ENCODE measurements at regions not wholly inside any gene's neighbourhood (a gene's known extent, or its start where the extent isn't known, plus 50 kb on each side); places are given as distances from the start of the nearest gene placed in this dataset.
"Not testable (repeated sequence)": the region's sequence is repeated elsewhere in the genome, so short reads cannot be mapped to it uniquely, and the experiment has no call there.

DNA sequence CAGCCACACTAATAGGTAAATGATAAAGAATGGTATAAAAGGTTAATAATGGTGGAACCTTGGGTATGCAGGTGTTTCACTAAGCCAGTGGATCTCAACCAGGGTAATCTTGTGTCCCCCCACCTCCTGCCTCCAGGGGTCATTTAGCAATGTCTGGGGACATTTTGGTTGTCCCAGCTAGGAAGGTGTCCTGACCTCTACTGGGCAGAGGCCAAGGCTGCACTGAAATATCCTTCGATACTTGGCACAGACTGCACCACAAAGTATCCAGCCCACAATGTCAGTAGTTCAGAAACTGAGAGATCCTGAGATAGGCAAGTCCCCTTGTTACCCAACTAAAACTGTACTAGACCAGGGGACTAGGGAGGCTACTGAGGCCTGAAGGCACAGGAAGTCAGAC, 113.6 kb upstream of the TIAM1 start:
- no peak for DNase-seq (ENCODE audit: low read depth in 2 of 2)

DNA sequence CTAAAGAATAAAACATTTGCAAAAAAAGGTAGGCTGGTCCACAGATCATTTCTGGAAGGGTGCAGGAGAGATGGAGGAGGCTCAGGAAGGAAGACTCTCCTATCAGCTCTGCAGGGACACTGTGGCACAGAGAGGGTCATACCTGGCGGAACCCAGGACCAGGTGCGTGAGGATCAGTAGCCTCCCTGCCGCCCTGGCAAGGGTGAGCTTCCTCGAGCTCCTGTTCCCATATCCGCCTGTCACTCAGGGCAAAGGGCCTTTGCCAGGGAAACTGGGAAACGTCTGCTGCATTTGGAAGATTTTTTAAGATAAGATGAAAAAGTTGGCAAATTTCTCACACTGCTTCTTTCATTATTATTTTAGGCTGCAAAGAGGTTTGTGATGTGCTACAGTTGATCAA, 112.1 kb upstream of the TIAM1 start:
- no peak for DNase-seq (ENCODE audit: low read depth in 2 of 2)

DNA sequence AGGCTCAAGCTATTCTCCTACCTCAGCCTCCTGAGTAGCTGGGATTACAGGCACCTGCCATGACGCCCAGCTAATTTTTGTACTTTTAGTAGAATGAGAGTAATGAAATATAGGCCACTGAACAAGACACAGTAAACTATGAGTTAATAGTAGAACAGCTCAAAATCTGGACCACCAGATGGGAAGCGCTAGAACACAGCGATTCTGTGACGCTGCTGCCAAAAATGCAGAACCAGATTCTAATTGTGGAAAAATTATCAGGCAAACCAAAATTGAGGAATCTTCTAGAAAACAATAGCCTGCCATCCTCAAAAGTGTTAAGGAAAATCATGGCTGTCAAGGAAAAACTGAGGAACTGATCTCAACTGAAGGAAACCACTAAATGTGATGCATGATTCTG, 111.4 kb upstream of the TIAM1 start:
- DNase-seq (ENCODE audit: low read depth in 2 of 2): no peak

- no peak for DNase-seq (ENCODE audit: low read depth in 2 of 2)
These were observed 106.9 kb upstream of the TIAM1 start for GRCh38 chr21:31450980-31451379.

GRCh38 chr21:31449921-31450535, 106.0 kb upstream of the TIAM1 start:
- no peak for DNase-seq (ENCODE audit: low read depth in 2 of 2)

GRCh38 chr21:31448496-31448895, 104.4 kb upstream of the TIAM1 start:
- no peak for DNase-seq (ENCODE audit: low read depth in 2 of 2)

DNA sequence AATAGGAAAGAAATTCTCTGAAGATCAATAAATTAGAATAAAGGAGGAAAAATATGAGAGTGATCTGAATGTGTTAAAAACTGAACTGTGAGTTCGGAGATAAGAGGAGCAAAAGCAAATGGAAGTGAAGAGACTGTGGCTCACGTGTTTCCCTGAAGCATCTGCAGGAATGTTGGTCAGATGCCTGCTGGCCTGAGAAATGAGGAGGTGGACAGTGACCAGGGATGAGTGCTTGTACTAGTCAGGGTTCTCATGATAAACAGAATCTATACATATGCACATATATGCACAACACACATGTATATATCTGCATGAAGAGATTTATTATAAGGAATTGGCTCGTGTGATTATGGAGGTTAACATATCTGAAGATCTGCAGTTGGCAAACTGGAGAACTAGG, 103.4 kb upstream of the TIAM1 start:
- no peak for DNase-seq (ENCODE audit: low read depth in 2 of 2)

GRCh38 chr21:31446226-31446855, 102.3 kb upstream of the TIAM1 start:
- no peak for DNase-seq (ENCODE audit: low read depth in 2 of 2)

- DNase-seq (ENCODE audit: low read depth in 2 of 2): no peak
These were observed 101.1 kb upstream of the TIAM1 start for GRCh38 chr21:31445137-31445536.

GRCh38 chr21:31443736-31444521, 99.9 kb upstream of the TIAM1 start:
- no peak for DNase-seq (ENCODE audit: low read depth in 2 of 2)

GRCh38 chr21:31442339-31442738, 98.3 kb upstream of the TIAM1 start:
- no peak for DNase-seq (ENCODE audit: low read depth in 2 of 2)

GRCh38 chr21:31429506-31429905, 85.4 kb upstream of the TIAM1 start:
- DNase-seq (ENCODE audit: low read depth in 2 of 2): no peak

GRCh38 chr21:31426235-31426797, 82.3 kb upstream of the TIAM1 start:
- no peak for DNase-seq (ENCODE audit: low read depth in 2 of 2)

DNA sequence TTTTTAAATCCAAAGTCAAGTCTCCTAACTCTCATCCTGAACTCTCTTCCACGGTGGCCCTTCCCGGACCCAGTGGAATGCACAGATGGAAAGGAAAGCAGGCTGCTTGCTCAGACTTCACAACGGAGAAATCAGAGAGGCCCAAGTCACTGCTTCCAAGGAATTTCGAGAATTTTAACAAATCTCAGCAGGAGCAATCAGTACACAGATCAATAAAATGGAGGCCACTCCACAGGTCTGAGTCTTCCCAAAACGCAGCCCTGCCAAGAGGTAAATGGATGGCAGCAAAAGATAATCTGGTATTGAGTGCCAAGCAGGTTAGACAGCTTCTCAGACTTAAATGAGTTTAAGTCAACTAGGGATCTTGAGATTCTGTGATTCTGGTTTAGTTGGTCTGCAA, 81.1 kb upstream of the TIAM1 start:
- DNase-seq (ENCODE audit: low read depth in 2 of 2): no peak

DNA sequence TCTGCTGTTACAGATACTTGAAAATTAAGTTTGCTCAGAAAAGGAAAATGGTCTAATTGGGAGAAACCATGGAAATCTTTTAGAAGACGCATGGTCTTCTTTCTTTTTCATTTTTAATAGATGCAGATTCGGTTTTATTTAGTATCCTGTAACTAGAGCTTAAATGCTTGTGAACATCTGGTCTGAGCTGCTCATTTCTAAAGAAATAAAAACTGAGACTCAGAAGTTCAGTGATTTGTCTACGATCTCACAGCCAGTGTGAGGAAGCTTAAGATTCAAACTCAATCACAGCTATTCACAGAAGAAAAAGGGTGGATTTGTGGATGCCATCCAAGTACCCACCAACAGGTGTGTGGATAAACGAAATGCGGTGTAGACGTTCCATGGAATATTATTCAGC, 80.0 kb upstream of the TIAM1 start:
- DNase-seq (ENCODE audit: low read depth in 2 of 2): no peak

DNA sequence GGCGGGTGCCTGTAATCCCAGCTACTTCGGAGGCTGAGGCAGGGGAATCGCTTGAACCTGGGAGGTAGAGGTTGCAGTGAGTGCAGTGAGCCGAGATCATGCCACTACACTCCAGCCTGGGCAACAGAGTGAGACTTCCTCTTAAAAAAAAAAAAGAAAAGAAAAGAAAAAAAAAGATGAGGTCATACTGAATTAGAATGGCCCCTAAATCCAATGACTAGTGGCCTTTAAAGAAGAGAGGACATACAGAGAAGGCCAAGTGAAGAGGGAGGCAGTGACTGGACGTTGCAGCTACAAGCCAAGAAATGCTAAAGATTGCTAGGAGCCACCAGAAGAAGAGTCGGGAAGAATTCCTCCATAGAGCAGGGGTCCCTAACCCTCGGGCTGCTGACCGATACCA, 76.9 kb upstream of the TIAM1 start:
- DNase-seq (ENCODE audit: low read depth in 2 of 2): no peak

DNA sequence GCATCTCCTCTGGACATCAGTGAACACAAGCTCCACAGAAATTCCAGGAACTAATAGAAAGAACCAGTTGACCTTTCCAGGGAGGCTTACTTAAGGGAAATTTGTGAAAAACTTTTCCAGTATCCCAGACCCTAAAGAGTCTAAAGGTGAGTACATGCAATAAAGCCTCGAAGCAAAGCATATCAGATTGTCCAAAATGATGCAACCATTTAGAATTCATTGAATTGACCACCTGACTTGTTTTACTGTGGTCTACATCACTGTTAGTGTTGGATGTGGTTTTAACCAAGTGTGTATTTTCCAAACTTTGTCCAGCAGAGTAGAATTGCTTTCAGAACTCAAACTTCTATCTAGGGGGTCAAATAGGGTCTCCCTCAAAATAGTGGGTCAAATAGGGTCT, 76.3 kb upstream of the TIAM1 start:
- no peak for DNase-seq (ENCODE audit: low read depth in 2 of 2)

DNA sequence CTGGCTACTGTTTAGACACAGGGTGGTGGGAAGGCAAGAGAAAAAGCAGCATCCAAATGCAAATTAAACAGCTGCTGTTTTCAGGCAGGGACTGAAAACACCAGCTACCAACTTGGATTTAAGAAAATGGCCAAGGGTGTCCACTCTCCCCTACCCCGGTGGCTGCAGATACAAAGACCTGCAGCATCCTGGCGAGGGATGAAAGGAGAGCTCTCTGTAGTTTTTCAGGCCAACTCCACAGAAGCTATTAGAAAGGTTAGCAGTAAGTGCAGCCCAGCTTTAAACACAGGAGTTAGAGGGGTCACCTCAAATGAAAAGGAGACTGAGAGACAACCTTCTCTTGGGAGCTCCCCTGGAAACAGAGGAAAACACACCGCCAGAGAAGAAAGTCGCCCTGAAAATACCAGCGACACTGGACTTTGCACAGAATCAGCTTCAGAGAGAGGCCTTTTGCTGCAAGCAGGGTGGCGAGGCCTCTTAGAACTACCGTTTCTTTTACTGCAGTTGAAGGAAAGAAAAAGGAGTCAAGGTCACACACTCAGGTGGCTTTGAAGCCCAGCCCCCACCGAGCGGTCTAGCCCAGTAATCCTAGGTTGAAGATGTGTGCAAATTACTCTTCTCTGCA, 74.4 kb upstream of the TIAM1 start:
- DNase-seq (ENCODE audit: low read depth in 2 of 2): no peak

DNA sequence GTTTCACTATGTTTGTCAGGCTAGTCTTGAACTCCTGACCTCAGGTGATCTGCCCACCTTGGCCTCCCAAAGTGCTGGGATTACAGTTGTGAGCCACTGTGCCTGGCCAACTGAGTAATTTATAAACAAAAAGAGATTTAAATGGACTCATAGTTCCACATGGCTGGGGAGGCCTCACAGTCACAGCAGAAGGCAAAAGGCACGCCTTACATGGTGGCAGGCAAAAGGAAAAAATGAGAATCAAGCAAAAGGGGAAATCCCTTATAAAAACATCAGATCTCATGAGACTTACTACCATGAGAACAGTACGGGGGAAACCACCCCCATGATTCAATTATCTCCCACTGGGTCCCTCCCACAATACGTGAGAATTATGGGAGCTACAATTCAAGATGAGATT, 73.2 kb upstream of the TIAM1 start:
- not testable (repeated sequence) for DNase-seq (ENCODE audit: low read depth in 2 of 2)

- no peak for DNase-seq (ENCODE audit: low read depth in 2 of 2)
These were observed 72.4 kb upstream of the TIAM1 start for GRCh38 chr21:31416465-31416864.

DNA sequence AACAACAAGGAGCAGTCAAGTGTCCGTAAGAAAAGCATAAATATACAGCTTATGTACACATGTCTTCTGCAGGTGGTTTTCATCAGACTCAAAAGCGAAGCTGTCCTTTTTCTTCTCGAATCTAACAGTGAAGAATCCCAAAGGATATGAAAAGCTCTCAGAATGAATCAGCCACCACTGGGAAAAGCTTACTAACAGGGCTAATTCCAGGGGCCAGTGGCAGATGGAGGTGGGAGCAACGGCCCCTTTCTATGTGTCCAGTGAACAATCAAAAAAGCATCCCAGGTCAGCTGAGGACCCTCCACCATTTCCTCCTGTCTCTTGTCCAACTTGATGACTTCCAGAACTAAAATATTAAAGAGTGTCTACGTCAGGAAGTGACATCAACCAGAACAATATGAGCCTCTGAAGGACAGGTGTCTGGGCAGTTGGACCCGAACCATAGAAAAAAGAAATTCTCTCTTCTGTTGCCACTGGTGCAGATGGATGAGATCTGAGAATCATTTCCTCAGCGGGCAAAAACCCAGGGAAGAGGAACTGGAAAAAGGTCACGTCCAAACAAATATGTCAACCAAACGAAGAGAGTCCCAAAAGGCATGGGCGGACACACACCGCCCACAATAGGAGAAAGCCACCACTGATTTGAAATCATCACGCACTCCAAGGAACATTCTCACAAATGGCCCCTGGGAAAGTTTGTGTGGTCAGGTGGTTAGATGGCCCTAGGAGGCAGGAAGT, 70.4 kb upstream of the TIAM1 start:
- no peak for DNase-seq (ENCODE audit: low read depth in 2 of 2)

GRCh38 chr21:31413698-31414097, 69.6 kb upstream of the TIAM1 start:
- no peak for DNase-seq (ENCODE audit: low read depth in 2 of 2)
